Fibroblast of skin of scalp (primary cell): ENCODE measurements at regions not wholly inside any gene's neighbourhood (a gene's known extent, or its start where the extent isn't known, plus 50 kb on each side); places are given as distances from the start of the nearest gene placed in this dataset.

ENCODE experiments used
- DNase-seq: peaks from one replicate; pipeline ENCODE4 v3.0.0-alpha.2; 2013

DNA sequence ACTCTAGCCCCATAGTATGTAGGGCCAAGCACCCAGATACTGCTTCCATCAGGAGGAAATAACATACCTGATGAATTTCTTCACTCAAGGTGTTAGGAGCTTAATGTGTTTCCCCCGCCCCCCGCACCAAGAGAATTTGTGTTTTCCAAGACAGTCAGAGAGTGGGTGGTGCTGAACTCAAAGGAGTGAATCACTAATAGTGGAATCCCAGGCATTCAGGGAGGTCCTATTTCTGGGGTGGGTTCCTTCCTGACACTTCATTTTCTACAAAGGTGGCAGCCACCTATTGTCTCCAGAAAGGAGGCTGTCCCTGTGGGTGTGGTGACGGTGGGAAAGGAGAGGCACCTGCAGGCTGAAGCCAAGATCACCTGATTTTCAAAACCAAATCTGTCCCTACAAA, 50.8 kb upstream of the ELF5 start:
- peak; percentile 15 for DNase-seq

DNA sequence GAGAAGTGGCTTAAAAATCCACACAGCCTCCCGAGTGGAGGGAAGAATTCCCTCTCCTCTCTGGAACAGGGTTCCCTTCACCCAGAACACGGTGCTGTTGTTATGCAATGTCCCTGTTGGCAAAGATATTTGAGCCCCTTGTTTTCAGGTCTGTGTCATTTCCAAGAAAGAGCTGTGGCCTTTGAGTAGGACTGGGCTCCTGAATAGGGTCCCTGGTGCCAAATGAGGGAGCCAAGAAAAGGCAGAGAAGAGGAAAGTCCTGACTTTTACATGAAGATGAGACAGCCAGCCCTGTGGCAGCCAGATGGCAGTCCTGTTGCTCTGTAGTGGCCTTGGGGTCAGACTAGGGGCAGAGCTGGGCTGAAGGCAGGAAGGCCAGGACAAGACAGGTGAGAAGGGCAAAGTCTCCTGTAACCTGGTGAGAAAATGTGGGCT, 51.2 kb upstream of the ELF5 start:
- DNase-seq, result no peak

GRCh38 chr11:34565417-34566207, 52.0 kb upstream of the ELF5 start:
- DNase-seq, result no peak

DNA sequence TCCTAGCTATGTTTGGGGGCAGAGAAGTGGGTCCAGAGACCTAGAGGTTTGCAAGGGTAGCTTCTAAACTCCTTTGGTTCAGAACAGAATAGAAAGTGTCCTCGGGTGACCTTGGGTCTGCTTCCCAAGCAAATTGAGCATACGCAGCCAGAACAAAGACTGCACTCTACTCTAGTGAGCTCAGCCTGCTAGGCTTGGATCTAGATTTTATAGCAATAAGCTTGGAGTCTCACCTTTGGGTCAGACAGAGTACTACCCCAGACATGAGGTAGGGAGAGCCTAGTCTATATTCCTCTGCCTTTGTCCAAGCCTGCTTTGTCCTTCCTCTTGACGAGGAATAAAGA, 52.6 kb upstream of the ELF5 start:
- no peak for DNase-seq

GRCh38 chr11:34566736-34567135, 53.1 kb upstream of the ELF5 start:
- DNase-seq, result no peak

- no peak for DNase-seq
Measured at GRCh38 chr11:34567733-34568132, 53.2 kb upstream of the EHF start.

GRCh38 chr11:34570584-34570983, 50.3 kb upstream of the EHF start:
- DNase-seq, result no peak
